Suprapubic skin (tissue), 3 donors: ENCODE measurements at regions not wholly inside any gene's neighbourhood (a gene's known extent, or its start where the extent isn't known, plus 50 kb on each side); places are given as distances from the start of the nearest gene placed in this dataset.

Experiments
- EP300 ChIP-seq: sonication (generic); formaldehyde crosslinking; IDR thresholded peaks from one replicate; pipeline ENCODE4 v1.6.1; 2017; ENCODE audit warnings: antibody characterized with exemption
- POLR2A ChIP-seq, 2 donors: fragments of 450-650 bp; IDR thresholded peaks; one replicate each; pipeline ENCODE4 v1.6.1; 2017; ENCODE audit warnings: antibody characterized with exemption in 2 of 2, mild to moderate bottlenecking in 2 of 2, moderate library complexity in 2 of 2
- TF ChIP-seq, protein P1 (sequence below), 2 donors: fragments of 200-600 bp in 1 of 2; fragments of 450-650 bp in 1 of 2; sonication (generic) in 1 of 2; IDR thresholded peaks; one replicate each; pipeline ENCODE4 v1.5.1; 2016 to 2019; ENCODE audit warnings: antibody characterized with exemption in 2 of 2, mild to moderate bottlenecking in 1 of 2, moderate library complexity in 1 of 2

DNA sequence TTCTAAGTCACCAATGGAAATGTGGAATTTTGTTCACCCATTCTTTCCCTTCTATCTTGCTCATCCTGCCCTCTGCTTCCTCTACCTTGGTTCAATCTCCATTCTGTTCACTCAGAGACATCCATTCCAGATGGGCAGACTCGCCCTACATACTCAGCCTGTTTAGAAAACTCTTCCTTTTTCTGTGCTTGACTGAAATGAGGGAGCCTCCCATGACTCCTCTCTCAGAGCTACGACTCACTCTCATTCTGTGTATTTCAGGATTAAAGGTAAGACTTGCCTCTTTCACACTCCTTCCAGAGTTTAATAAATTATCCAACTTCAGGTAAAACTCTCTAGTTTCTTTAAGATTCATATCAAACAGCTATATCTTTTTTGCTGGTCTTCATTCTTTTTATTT is 182.8 kb downstream of the HS3ST3A1 start:
- TF ChIP-seq EP300: no peak
- TF ChIP-seq, protein P1, sequence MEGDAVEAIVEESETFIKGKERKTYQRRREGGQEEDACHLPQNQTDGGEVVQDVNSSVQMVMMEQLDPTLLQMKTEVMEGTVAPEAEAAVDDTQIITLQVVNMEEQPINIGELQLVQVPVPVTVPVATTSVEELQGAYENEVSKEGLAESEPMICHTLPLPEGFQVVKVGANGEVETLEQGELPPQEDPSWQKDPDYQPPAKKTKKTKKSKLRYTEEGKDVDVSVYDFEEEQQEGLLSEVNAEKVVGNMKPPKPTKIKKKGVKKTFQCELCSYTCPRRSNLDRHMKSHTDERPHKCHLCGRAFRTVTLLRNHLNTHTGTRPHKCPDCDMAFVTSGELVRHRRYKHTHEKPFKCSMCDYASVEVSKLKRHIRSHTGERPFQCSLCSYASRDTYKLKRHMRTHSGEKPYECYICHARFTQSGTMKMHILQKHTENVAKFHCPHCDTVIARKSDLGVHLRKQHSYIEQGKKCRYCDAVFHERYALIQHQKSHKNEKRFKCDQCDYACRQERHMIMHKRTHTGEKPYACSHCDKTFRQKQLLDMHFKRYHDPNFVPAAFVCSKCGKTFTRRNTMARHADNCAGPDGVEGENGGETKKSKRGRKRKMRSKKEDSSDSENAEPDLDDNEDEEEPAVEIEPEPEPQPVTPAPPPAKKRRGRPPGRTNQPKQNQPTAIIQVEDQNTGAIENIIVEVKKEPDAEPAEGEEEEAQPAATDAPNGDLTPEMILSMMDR (IDR thresholded peaks at IDR 0.05): no peak
- no peak for TF ChIP-seq POLR2A (IDR thresholded peaks at IDR 0.05)
